ENCODE measurements at regions not wholly inside any gene's neighbourhood (a gene's known extent, or its start where the extent isn't known, plus 50 kb on each side); places are given as distances from the start of the nearest gene placed in this dataset.

DNA sequence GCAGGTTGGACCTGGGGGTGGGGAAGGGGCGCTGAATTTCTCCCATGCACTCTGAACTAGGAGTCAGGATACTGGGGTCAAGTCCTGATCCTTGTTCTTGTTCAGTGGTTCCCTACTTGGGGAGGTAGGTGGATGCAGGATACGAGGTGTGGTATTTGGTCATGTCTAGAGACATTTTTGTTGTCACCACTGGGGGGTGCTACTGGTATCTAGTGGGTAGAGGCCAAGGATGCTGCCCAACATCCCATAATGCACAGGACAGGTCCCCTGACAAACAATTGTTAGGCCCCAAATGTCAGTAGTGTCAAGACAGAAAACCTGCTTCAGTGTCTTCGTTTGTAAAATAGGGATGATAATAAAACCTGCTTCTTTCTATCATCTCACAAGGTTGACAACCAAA is 259.0 kb upstream of the FOXD3 start:
- H3K4me3 ChIP-seq (ENCODE audit: control insufficient read depth, low read depth, low read length) = no peak overlapping the region
- TF ChIP-seq, protein P1, sequence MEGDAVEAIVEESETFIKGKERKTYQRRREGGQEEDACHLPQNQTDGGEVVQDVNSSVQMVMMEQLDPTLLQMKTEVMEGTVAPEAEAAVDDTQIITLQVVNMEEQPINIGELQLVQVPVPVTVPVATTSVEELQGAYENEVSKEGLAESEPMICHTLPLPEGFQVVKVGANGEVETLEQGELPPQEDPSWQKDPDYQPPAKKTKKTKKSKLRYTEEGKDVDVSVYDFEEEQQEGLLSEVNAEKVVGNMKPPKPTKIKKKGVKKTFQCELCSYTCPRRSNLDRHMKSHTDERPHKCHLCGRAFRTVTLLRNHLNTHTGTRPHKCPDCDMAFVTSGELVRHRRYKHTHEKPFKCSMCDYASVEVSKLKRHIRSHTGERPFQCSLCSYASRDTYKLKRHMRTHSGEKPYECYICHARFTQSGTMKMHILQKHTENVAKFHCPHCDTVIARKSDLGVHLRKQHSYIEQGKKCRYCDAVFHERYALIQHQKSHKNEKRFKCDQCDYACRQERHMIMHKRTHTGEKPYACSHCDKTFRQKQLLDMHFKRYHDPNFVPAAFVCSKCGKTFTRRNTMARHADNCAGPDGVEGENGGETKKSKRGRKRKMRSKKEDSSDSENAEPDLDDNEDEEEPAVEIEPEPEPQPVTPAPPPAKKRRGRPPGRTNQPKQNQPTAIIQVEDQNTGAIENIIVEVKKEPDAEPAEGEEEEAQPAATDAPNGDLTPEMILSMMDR (conservative IDR thresholded peaks at IDR 0.05; ENCODE audit: control insufficient read depth, insufficient read depth, low read depth, low read length) = peak; percentile 11
- DNase-seq (ENCODE audit: low read depth) = no peak

DNA sequence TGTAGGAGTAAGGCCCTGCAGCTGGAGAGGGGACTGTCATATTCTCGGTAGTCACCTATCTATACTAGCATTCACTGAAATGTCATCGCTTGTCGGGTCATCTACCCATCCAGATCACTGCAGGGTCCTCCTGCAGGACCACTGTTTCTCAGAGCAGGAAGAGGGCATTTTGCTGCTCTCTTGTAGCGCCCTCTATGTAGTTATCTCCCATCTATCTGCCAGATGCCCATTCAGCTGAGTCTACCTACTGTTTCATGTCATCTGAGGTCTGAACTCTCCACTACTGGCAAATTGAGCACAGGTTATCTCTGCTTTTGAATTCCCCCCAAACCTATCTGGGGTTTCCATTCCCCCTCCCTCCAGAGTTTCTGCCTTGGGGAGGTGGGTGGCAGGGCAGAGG is 258.2 kb upstream of the FOXD3 start:
- no peak overlapping the region for H3K4me3 ChIP-seq (ENCODE audit: control insufficient read depth, low read depth, low read length)
- TF ChIP-seq, protein P1 (conservative IDR thresholded peaks at IDR 0.05; ENCODE audit: control insufficient read depth, insufficient read depth, low read depth, low read length) = no peak
- DNase-seq (ENCODE audit: low read depth) = no peak

DNA sequence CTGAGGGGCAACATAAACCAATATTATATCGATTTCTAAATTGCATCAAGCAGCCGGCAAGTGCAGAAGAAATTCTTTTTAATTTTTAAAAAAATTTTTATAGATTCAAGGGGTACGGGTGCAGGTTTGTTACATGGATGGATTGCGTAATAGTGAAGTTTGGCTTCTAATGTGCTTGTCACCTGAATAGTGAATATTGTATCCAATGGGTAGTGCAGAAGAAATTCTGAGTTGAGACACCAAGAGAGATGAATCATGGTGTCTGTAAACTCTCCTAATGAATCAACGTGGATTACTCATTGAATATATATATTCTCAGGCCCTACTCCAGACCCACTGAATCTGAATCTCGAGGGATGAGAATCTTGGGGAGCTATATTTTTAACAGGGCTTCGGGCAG is 253.7 kb upstream of the FOXD3 start:
- H3K4me3 ChIP-seq (ENCODE audit: control insufficient read depth, low read depth, low read length) = no peak overlapping the region
- DNase-seq (ENCODE audit: low read depth) = peak; percentile 21
- TF ChIP-seq, protein P1 (conservative IDR thresholded peaks at IDR 0.05; ENCODE audit: control insufficient read depth, insufficient read depth, low read depth, low read length) = no peak

DNA sequence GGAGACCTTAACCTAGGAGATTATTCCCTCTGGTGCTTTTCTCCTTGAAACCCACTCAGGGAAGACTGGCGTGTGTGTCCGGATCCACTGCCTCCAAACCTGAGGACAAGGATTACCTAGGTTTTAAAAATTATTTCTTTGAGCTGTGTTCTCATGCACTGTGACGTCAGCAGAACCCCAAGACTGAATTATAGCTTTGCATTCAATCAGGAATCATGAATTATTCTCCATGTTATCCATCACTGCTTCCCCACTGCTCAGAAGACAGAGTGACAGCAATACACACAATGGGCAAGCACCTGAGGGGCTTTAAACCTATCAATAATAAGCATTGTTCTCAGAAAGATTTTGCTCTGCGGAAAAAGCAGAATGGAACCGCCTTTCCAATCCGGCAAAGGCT is 253.2 kb upstream of the FOXD3 start:
- H3K4me3 ChIP-seq (ENCODE audit: control insufficient read depth, low read depth, low read length) = no peak overlapping the region
- TF ChIP-seq, protein P1 (conservative IDR thresholded peaks at IDR 0.05; ENCODE audit: control insufficient read depth, insufficient read depth, low read depth, low read length) = no peak
- DNase-seq (ENCODE audit: low read depth) = no peak

DNA sequence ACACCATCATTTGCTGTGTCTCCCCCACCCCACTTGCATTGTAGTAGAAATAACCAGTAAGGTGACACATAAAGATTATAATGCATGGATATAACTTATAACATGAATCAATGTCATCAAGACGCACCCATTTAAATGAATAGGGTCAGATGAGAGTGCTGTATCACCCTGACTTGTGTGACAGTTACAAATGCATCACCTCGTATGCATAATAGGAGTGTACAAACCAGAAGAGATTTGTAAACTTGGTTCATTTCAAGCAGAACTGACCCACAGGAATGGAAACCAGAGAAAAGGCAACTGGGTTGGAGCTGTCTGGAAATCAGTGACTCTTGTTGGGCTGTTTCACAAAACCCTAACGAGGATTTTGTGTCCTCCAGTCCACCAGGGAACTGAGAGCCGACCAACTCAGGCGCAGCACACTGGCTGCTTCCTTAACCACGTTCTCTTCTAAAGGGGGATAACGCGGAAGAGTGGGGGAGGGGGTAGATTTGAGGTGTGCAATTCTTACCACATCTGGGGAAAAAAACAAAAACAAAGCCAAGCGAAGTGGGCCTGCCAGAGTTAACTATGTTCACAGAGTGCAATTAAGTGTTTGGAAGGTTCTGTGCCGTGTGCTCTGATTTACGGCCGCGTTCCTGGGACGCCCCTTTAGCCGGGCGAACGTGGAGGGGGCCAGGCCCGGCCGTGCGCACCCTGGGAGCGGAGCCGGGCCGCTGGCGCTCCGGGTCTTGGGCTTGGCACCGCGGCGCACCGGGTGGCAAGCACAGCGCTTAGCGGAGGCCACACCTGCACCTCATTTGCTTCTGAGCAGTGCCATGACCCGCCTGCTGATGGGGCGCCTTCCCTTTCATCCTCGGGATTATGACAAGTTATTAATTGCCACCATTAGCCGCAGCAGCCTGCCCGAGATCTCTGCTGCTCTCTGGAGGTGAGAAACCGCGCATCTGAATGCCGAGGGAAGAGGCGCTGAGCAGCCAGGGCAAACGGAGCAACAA is 248.8 kb upstream of the FOXD3 start:
- TF ChIP-seq, protein P1 (conservative IDR thresholded peaks at IDR 0.05; ENCODE audit: control insufficient read depth, insufficient read depth, low read depth, low read length) = peak; percentile 16
- no peak for DNase-seq (ENCODE audit: low read depth)
- H3K4me3 ChIP-seq (ENCODE audit: control insufficient read depth, low read depth, low read length) = no peak overlapping the region

DNA sequence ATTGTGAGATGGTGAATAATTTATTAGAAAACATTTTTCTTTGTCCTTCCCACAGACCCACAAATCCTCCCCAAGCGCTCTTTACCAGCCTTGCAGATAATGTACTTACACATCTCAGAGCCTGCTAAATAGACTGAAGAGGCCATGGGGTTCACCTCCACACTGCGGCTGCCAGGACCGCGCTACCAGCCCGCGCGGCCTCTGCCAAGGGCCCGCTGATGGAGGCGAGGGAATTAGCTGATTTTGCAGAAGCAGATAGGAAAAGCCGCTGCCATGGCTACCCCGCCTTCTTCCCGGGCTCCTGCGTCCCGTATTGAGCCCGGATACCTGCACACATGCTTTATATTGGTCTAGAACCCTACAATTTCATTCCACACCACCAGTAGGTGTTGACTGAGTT is 248.0 kb upstream of the FOXD3 start:
- H3K4me3 ChIP-seq (ENCODE audit: control insufficient read depth, low read depth, low read length) = no peak overlapping the region
- DNase-seq (ENCODE audit: low read depth) = no peak
- TF ChIP-seq, protein P1 (conservative IDR thresholded peaks at IDR 0.05; ENCODE audit: control insufficient read depth, insufficient read depth, low read depth, low read length) = no peak

Data from fibroblast of mammary gland (primary cell).